Stimulated activated naive CD4-positive, alpha-beta T cell treated with Interleukin-2 at 50 U/mL for 16 hours (primary cell): ENCODE measurements at regions not wholly inside any gene's neighbourhood (a gene's known extent, or its start where the extent isn't known, plus 50 kb on each side); places are given as distances from the start of the nearest gene placed in this dataset.

ENCODE experiments used
- DNase-seq: peaks from one replicate; lab custom pipeline; 2025; lab: John Stamatoyannopoulos, UW

- no peak for DNase-seq
Measured at GRCh38 chr1:224505454-224506093, 71.0 kb upstream of the WDR26 start.

- no peak for DNase-seq
Measured at GRCh38 chr1:224506141-224506814, 71.7 kb upstream of the WDR26 start.

- no peak for DNase-seq
Measured at GRCh38 chr1:224507771-224508523, 73.3 kb upstream of the WDR26 start.

- DNase-seq, result no peak
Measured at GRCh38 chr1:224509907-224510306, 75.3 kb upstream of the WDR26 start.

- no peak for DNase-seq
Measured at GRCh38 chr1:224510880-224511645, 76.5 kb upstream of the WDR26 start.

- no peak for DNase-seq
Measured at GRCh38 chr1:224512600-224513151, 78.1 kb upstream of the WDR26 start.

GRCh38 chr1:224513383-224513782, 78.8 kb upstream of the WDR26 start:
- DNase-seq, result no peak

GRCh38 chr1:224513787-224514209, 79.2 kb upstream of the WDR26 start:
- DNase-seq, result peak; percentile 77

GRCh38 chr1:224517171-224517570, 82.6 kb upstream of the WDR26 start:
- DNase-seq, result no peak

- DNase-seq, result no peak
Measured at GRCh38 chr1:224518528-224518927, 83.9 kb upstream of the WDR26 start.

- DNase-seq, result no peak
Measured at GRCh38 chr1:224519874-224520273, 85.3 kb upstream of the WDR26 start.

- DNase-seq, result no peak
Measured at GRCh38 chr1:224520808-224521207, 86.2 kb upstream of the WDR26 start.

- no peak for DNase-seq
Measured at GRCh38 chr1:224521904-224522734, 87.5 kb upstream of the WDR26 start.

- DNase-seq, result no peak
Measured at GRCh38 chr1:224523676-224524075, 89.1 kb upstream of the WDR26 start.

- DNase-seq, result no peak
Measured at GRCh38 chr1:224524679-224525078, 90.1 kb upstream of the WDR26 start.

GRCh38 chr1:224525411-224526040, 90.6 kb upstream of the CNIH3 start:
- DNase-seq, result no peak

GRCh38 chr1:224526771-224527170, 89.3 kb upstream of the CNIH3 start:
- no peak for DNase-seq

GRCh38 chr1:224528900-224529299, 87.2 kb upstream of the CNIH3 start:
- DNase-seq, result no peak

GRCh38 chr1:224529844-224530243, 86.3 kb upstream of the CNIH3 start:
- DNase-seq, result no peak

- no peak for DNase-seq
Measured at GRCh38 chr1:224533517-224533916, 82.6 kb upstream of the CNIH3 start.

- no peak for DNase-seq
Measured at GRCh38 chr1:224534731-224535130, 81.4 kb upstream of the CNIH3 start.
